SU-DHL-6 (cell line): ENCODE measurements at regions not wholly inside any gene's neighbourhood (a gene's known extent, or its start where the extent isn't known, plus 50 kb on each side); places are given as distances from the start of the nearest gene placed in this dataset.

Source experiments
- H2AFZ ChIP-seq: fragments of 200-600 bp; sonication (generic); 2 replicates; pipeline ENCODE4 v1.6.1; 2014; ENCODE audit warnings: low read depth, mild to moderate bottlenecking, moderate library complexity, mixed read lengths, antibody characterized with exemption, low read length; ENCODE audit not compliant: severe bottlenecking
- H3F3A ChIP-seq: fragments of 200-600 bp; shearing (Covaris generic); 2 replicates; pipeline ENCODE4 v1.6.0; 2016; ENCODE audit warnings: antibody characterized with exemption, mild to moderate bottlenecking; ENCODE audit not compliant: insufficient read depth
- H3K27ac ChIP-seq: fragments of 200-600 bp; sonication (generic); 2 replicates; pipeline ENCODE4 v1.5.1; 2016; ENCODE audit warnings: low read depth, mild to moderate bottlenecking, low read length, moderate library complexity, mixed read lengths
- H3K27me3 ChIP-seq: fragments of 200-600 bp; sonication (generic), shearing (Covaris generic); 2 replicates; pipeline ENCODE4 v1.6.0; 2014; ENCODE audit warnings: mild to moderate bottlenecking, low read length
- H3K36me3 ChIP-seq: fragments of 200-600 bp; sonication (generic); 2 replicates; pipeline ENCODE4 v1.6.1; 2014; ENCODE audit warnings: mild to moderate bottlenecking, low read length, mixed read lengths
- H3K4me2 ChIP-seq: fragments of 300-600, 200-600 bp; shearing (Covaris generic), sonication (generic); 2 replicates; pipeline ENCODE4 v1.6.0; 2014; ENCODE audit warnings: low read length, low read depth, mild to moderate bottlenecking; ENCODE audit not compliant: poor library complexity, severe bottlenecking
- H3K4me3 ChIP-seq: fragments of 200-600 bp; sonication (generic); 2 replicates; pipeline ENCODE4 v1.5.1; 2014; ENCODE audit warnings: antibody characterized with exemption, low read length, mild to moderate bottlenecking, mixed read lengths; ENCODE audit not compliant: insufficient read depth, poor library complexity, severe bottlenecking
- H3K79me2 ChIP-seq: fragments of 200-600 bp; sonication (generic); 2 replicates; pipeline ENCODE4 v1.6.1; 2014; ENCODE audit warnings: mild to moderate bottlenecking, low read length, moderate library complexity; ENCODE audit not compliant: insufficient read depth
- H3K9ac ChIP-seq: fragments of 200-600 bp; sonication (generic); 2 replicates; pipeline ENCODE4 v1.7.0; 2014; ENCODE audit warnings: mild to moderate bottlenecking, low read length
- H3K9me2 ChIP-seq: fragments of 200-600 bp; sonication (generic); replicated peaks from 2 replicates; pipeline ENCODE4 v1.6.1; 2014; ENCODE audit warnings: low read length; ENCODE audit not compliant: insufficient read depth
- H3K9me3 ChIP-seq: fragments of 200-600 bp; sonication (generic); 2 replicates; pipeline ENCODE4 v1.6.1; 2014; ENCODE audit warnings: low read length, mixed read lengths; ENCODE audit not compliant: insufficient read depth
- H4K20me1 ChIP-seq: fragments of 200-600 bp; sonication (generic); 2 replicates; pipeline ENCODE4 v1.6.1; 2014; ENCODE audit warnings: low read depth, mild to moderate bottlenecking, antibody characterized with exemption, low read length, moderate library complexity, mixed read lengths
- CTCF ChIP-seq: fragments of 200-600 bp; sonication (generic); IDR thresholded peaks from one replicate; pipeline ENCODE4 v1.5.1; 2017; ENCODE audit warnings: antibody characterized with exemption, mild to moderate bottlenecking, low read length, moderate library complexity; ENCODE audit not compliant: insufficient read depth, poor library complexity, severe bottlenecking
- EZH2phosphoT487 ChIP-seq: fragments of 200-600 bp; sonication (generic), shearing (Covaris generic); conservative IDR thresholded peaks from 2 replicates; pipeline ENCODE4 v1.6.1; 2018; ENCODE audit warnings: mild to moderate bottlenecking, antibody characterized with exemption, low read length, moderate library complexity, mixed read lengths

DNA sequence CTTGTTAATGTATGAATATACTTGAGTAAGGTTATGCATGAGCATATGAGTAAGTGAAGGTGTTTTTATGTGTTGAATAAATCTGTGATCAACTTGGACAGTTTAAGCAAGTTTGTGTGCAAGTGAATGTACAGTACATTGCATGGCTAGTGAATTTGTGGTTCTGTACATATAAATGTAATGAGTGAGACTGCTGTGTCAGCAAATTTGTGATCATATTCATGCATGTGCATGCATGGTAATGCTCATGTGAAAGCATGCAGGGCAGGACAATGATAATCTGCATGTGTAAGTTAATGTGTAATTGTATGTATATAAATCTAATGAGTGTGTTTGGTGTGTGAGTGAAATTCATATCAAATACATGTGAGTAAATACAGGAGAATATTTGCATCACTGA, 188.5 kb downstream of the PWWP3B start:
- no peaks in the 10 kb centered on the region for H4K20me1 ChIP-seq
- no peaks in the 10 kb centered on the region for H3K36me3 ChIP-seq
- no peak for TF ChIP-seq EZH2phosphoT487
- no peak for TF ChIP-seq CTCF
- no peak overlapping the region for H3K9ac ChIP-seq
- H3K4me3 ChIP-seq, result no peak overlapping the region
- H3K9me2 ChIP-seq, result no peaks in the 10 kb centered on the region
- H3K27me3 ChIP-seq, result no peaks in the 10 kb centered on the region
- H2AFZ ChIP-seq, result no peak overlapping the region
- H3K79me2 ChIP-seq, result no peaks in the 10 kb centered on the region
- H3K27ac ChIP-seq, result no peak overlapping the region
- no peak overlapping the region for H3K4me2 ChIP-seq
- no peaks in the 10 kb centered on the region for H3F3A ChIP-seq
- H3K9me3 ChIP-seq, result no peaks in the 10 kb centered on the region

DNA sequence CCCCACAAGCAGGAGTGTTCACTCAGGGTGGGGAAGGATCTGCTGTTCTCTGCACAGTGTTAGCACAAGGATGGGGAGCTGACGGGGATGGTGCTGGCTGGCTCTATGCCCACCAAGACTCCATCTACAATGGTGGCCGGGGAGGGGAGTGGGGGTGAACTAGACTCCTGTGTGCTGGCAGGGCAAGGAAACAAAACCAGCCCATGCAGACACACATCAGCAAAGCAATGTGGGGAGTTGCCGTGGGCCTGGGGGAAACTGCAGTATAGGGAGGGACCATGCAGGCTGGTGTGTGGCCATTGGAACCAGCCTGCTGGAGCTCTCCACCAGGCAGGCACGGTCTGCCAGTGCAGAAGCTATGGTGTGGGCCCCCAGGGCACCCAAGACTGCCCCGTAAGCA, 195.1 kb downstream of the PWWP3B start:
- Histone ChIP-seq H3K27ac (no peak overlapping the region), H3F3A (no peaks in the 10 kb centered on the region), H3K4me2 (no peak overlapping the region), H3K9ac (no peak overlapping the region), H3K36me3 (no peaks in the 10 kb centered on the region), H3K9me2 (no peaks in the 10 kb centered on the region), H3K4me3 (no peak overlapping the region), H3K27me3 (no peaks in the 10 kb centered on the region), H3K79me2 (no peaks in the 10 kb centered on the region), H3K9me3 (no peaks in the 10 kb centered on the region), H4K20me1 (no peaks in the 10 kb centered on the region), H2AFZ (no peak overlapping the region)
- TF ChIP-seq CTCF, result no peak
- TF ChIP-seq EZH2phosphoT487, result no peak

- no peak overlapping the region for H3K9ac ChIP-seq
- H2AFZ ChIP-seq, result no peak overlapping the region
- H3K79me2 ChIP-seq, result no peaks in the 10 kb centered on the region
- H3K9me2 ChIP-seq, result no peaks in the 10 kb centered on the region
- no peak overlapping the region for H3K27ac ChIP-seq
- TF ChIP-seq CTCF (no peak), EZH2phosphoT487 (no peak)
- H3K9me3 ChIP-seq, result no peaks in the 10 kb centered on the region
- H3K27me3 ChIP-seq, result no peaks in the 10 kb centered on the region
- no peak overlapping the region for H3K4me3 ChIP-seq
- H3K36me3 ChIP-seq, result no peaks in the 10 kb centered on the region
- H3K4me2 ChIP-seq, result no peak overlapping the region
- H3F3A ChIP-seq, result no peaks in the 10 kb centered on the region
- H4K20me1 ChIP-seq, result no peaks in the 10 kb centered on the region
These were observed 210.5 kb downstream of the PWWP3B start for GRCh38 chrX:106378616-106379015.

- H2AFZ ChIP-seq, result no peak overlapping the region
- TF ChIP-seq EZH2phosphoT487 (no peak), CTCF (no peak)
These were observed 220.4 kb upstream of the RADX start for GRCh38 chrX:106391284-106391911.

More at GRCh38 chrX:106391284-106391911, 220.4 kb upstream of the RADX start:
- Histone ChIP-seq H3K9ac (no peak overlapping the region), H3K36me3 (no peaks in the 10 kb centered on the region), H3K4me3 (no peak overlapping the region), H3K9me2 (no peaks in the 10 kb centered on the region), H3K79me2 (no peaks in the 10 kb centered on the region), H3K4me2 (no peak overlapping the region), H3F3A (no peaks in the 10 kb centered on the region), H3K27me3 (no peaks in the 10 kb centered on the region), H3K27ac (no peak overlapping the region), H4K20me1 (no peaks in the 10 kb centered on the region), H3K9me3 (no peaks in the 10 kb centered on the region)
